GM12878 (cell line): ENCODE measurements at regions not wholly inside any gene's neighbourhood (a gene's known extent, or its start where the extent isn't known, plus 50 kb on each side); places are given as distances from the start of the nearest gene placed in this dataset.

Experiments used
- ATF2 ChIP-seq: IDR thresholded peaks from 2 replicates; pipeline ENCODE4 v1.6.1; 2012; ENCODE audit warnings: low read length, inconsistent platforms
- CEBPB ChIP-seq, 2 experiments: fragments of 150-350 bp in 1 of 2; IDR thresholded peaks; 2 replicates each; pipeline ENCODE4 v1.6.1; 2012 to 2014; ENCODE audit warnings: low read depth in 2 of 2, low read length in 2 of 2, borderline replicate concordance in 1 of 2, inconsistent platforms in 1 of 2
- CTCF ChIP-seq, 3 experiments: IDR thresholded peaks in 2 of 3; conservative IDR thresholded peaks in 1 of 3; 2 replicates each; pipeline ENCODE4 v1.5.1; 2011; ENCODE audit warnings: low read depth in 3 of 3, low read length in 3 of 3, mild to moderate bottlenecking in 3 of 3, control low read depth in 2 of 3, moderate library complexity in 2 of 3, inconsistent platforms in 1 of 3, mixed read lengths in 1 of 3; ENCODE audit not compliant: control insufficient read depth in 2 of 3, insufficient read depth in 1 of 3; ENCODE audit errors: extremely low read depth in 1 of 3
- FOS ChIP-seq: IDR thresholded peaks from 3 replicates; pipeline ENCODE4 v1.6.1; 2011; ENCODE audit warnings: borderline replicate concordance; ENCODE audit not compliant: insufficient read length; ENCODE audit errors: extremely low read depth
- GABPA ChIP-seq: IDR thresholded peaks from 2 replicates; pipeline ENCODE4 v1.6.1; 2014; ENCODE audit warnings: antibody characterized with exemption, low read depth, mild to moderate bottlenecking, inconsistent platforms
- HDAC6 ChIP-seq: fragments of 200-600 bp; sonication (generic); IDR thresholded peaks from one replicate; pipeline ENCODE4 v1.8.0; 2017; ENCODE audit warnings: antibody characterized with exemption; ENCODE audit not compliant: unreplicated experiment
- JUND ChIP-seq: IDR thresholded peaks from 2 replicates; pipeline ENCODE4 v1.6.1; 2012; ENCODE audit warnings: low read depth, mild to moderate bottlenecking, low read length, improper control_type of control experiment, moderate library complexity
- MXI1 ChIP-seq: fragments of 150-350 bp; IDR thresholded peaks from 2 replicates; pipeline ENCODE4 v1.6.1; 2011; ENCODE audit warnings: low read depth, mild to moderate bottlenecking, inconsistent platforms, low read length, improper control_type of control experiment
- MYC ChIP-seq: IDR thresholded peaks from 2 replicates; pipeline ENCODE4 v1.6.1; 2011; ENCODE audit warnings: mild to moderate bottlenecking, low read length, moderate library complexity, inconsistent platforms; ENCODE audit not compliant: insufficient read depth, insufficient replicate concordance, insufficient read length, severe bottlenecking
- PRDM15 ChIP-seq: fragments of 450-650 bp; formaldehyde crosslinking; IDR thresholded peaks from 2 replicates; pipeline ENCODE4 v1.4.0; 2020; ENCODE audit warnings: mild to moderate bottlenecking, moderate library complexity
- SREBF2 ChIP-seq: IDR thresholded peaks from 2 replicates; pipeline ENCODE4 v1.6.1; 2012; ENCODE audit warnings: mild to moderate bottlenecking, low read length

- no peak for TF ChIP-seq MYC
- TF ChIP-seq ATF2, result no peak
- no peak for TF ChIP-seq JUND
- no peak for TF ChIP-seq HDAC6
- TF ChIP-seq CEBPB (IDR thresholded peaks at IDR 0.05; ENCODE audit: borderline replicate concordance in 1 of 2, low read depth in 2 of 2, low read length in 2 of 2), result no peak
- no peak for TF ChIP-seq MXI1
- no peak for TF ChIP-seq GABPA
- no peak for TF ChIP-seq FOS
- TF ChIP-seq CTCF (IDR thresholded peaks at IDR 0.05 in 2 of 3, conservative IDR thresholded peaks at IDR 0.05 in 1 of 3; ENCODE audit: control insufficient read depth in 2 of 3, extremely low read depth in 1 of 3, insufficient read depth in 1 of 3, low read depth in 3 of 3, low read length in 3 of 3), result no peak
- no peak for TF ChIP-seq PRDM15 (CRISPR knock-in tag)
- no peak for TF ChIP-seq SREBF2
Measured at GRCh38 chr14:25226214-25226613, 176.3 kb upstream of the STXBP6 start.
